K562 (cell line): ENCODE measurements at regions not wholly inside any gene's neighbourhood (a gene's known extent, or its start where the extent isn't known, plus 50 kb on each side); places are given as distances from the start of the nearest gene placed in this dataset.

ENCODE experiments used
- BRD9 ChIP-seq: fragments of 450-650 bp; IDR thresholded peaks from 2 replicates; pipeline ENCODE4 v1.6.1; 2018; ENCODE audit warnings: low read depth; ENCODE audit not compliant: partially characterized antibody
- ETV6 ChIP-seq, 3 experiments: fragments of 150-350 bp in 1 of 3; sonication (generic) in 1 of 3; formaldehyde crosslinking in 1 of 3; IDR thresholded peaks; 2 replicates each; pipeline versions ENCODE4 v1.6.1 to v1.8.0; 2014 to 2022; ENCODE audit warnings: borderline replicate concordance in 2 of 3, low read depth in 2 of 3, antibody characterized with exemption in 1 of 3, low read length in 1 of 3, mild to moderate bottlenecking in 1 of 3, missing genetic modification reagents in 1 of 3
- FOSL1 ChIP-seq: fragments of 200-800 bp; sonication (Bioruptor generic); conservative IDR thresholded peaks from 2 replicates; pipeline ENCODE4 v1.6.1; 2016; ENCODE audit warnings: missing genetic modification characterization, missing compliant biosample characterization
- HDAC3 ChIP-seq: fragments of 450-650 bp; IDR thresholded peaks from 2 replicates; pipeline ENCODE4 v1.6.1; 2018; ENCODE audit warnings: borderline replicate concordance, mild to moderate bottlenecking, moderate library complexity; ENCODE audit not compliant: partially characterized antibody
- HDAC6 ChIP-seq: IDR thresholded peaks from 2 replicates; pipeline ENCODE4 v1.6.1; 2012; ENCODE audit warnings: low read depth, mild to moderate bottlenecking, control low read depth, inconsistent platforms, low read length, moderate library complexity
- HEY1 ChIP-seq: fragments of 250-450 bp; sonication (Bioruptor Pico); IDR thresholded peaks from 2 replicates; pipeline ENCODE4 v1.5.0; 2020; ENCODE audit warnings: mild to moderate bottlenecking, moderate library complexity, borderline replicate concordance
- MAFF ChIP-seq: IDR thresholded peaks from 2 replicates; pipeline ENCODE4 v1.6.1; 2012; ENCODE audit warnings: low read length, improper control_type of control experiment
- MAFG ChIP-seq: fragments of 450-650 bp; conservative IDR thresholded peaks from 2 replicates; pipeline ENCODE4 v1.6.1; 2016; ENCODE audit warnings: missing genetic modification characterization, missing compliant biosample characterization
- MAFK ChIP-seq: IDR thresholded peaks from 2 replicates; pipeline ENCODE4 v1.6.1; 2011; ENCODE audit warnings: low read length, improper control_type of control experiment
- MCM5 ChIP-seq: fragments of 450-650 bp; IDR thresholded peaks from 2 replicates; pipeline ENCODE4 v1.6.1; 2016; ENCODE audit warnings: low read depth
- MEIS2 ChIP-seq: fragments of 450-650 bp; IDR thresholded peaks from 2 replicates; pipeline ENCODE4 v1.6.1; 2014; ENCODE audit warnings: mild to moderate bottlenecking; ENCODE audit not compliant: partially characterized antibody
- MYC ChIP-seq, 2 experiments: fragments of 250-450 bp in 1 of 2; sonication (Bioruptor Pico) in 1 of 2; IDR thresholded peaks; 2 replicates each; pipeline versions ENCODE4 v1.5.1 to v1.6.1; 2012 to 2021; ENCODE audit warnings: low read depth in 2 of 2, borderline replicate concordance in 1 of 2, improper control_type of control experiment in 1 of 2, low read length in 1 of 2, mild to moderate bottlenecking in 1 of 2, moderate library complexity in 1 of 2
- NFE2L1 ChIP-seq: fragments of 450-650 bp; IDR thresholded peaks from 2 replicates; pipeline ENCODE4 v1.6.1; 2016; ENCODE audit warnings: missing genetic modification characterization, low read depth, mild to moderate bottlenecking, missing compliant biosample characterization, moderate library complexity, borderline replicate concordance
- POLR3A ChIP-seq: IDR thresholded peaks from 2 replicates; pipeline ENCODE4 v1.6.1; 2011; ENCODE audit warnings: borderline replicate concordance, mild to moderate bottlenecking, moderate library complexity; ENCODE audit not compliant: insufficient read length, insufficient read depth; ENCODE audit errors: extremely low read depth
- PPARD ChIP-seq: fragments of 250-450 bp; sonication (Bioruptor Pico); IDR thresholded peaks from 2 replicates; pipeline ENCODE4 v1.8.0; 2022; ENCODE audit warnings: inconsistent platforms, mild to moderate bottlenecking, moderate library complexity
- RBM15 ChIP-seq: fragments of 200-400 bp; formaldehyde crosslinking; IDR thresholded peaks from 2 replicates; pipeline ENCODE4 v1.6.1; 2018; ENCODE audit warnings: mild to moderate bottlenecking, low read length, moderate library complexity; ENCODE audit not compliant: insufficient read depth
- SMAD2 ChIP-seq: fragments of 150-350 bp; IDR thresholded peaks from 2 replicates; pipeline ENCODE4 v1.6.1; 2014; ENCODE audit warnings: low read depth, mild to moderate bottlenecking, low read length
- SRSF9 ChIP-seq: fragments of 200-400 bp; formaldehyde crosslinking; IDR thresholded peaks from 2 replicates; pipeline ENCODE4 v1.6.1; 2017; ENCODE audit warnings: low read depth, low read length, borderline replicate concordance
- TAF15 ChIP-seq: fragments of 200-400 bp; formaldehyde crosslinking; IDR thresholded peaks from 2 replicates; pipeline ENCODE4 v1.6.1; 2017; ENCODE audit warnings: mild to moderate bottlenecking, low read depth, low read length, moderate library complexity
- TEAD2 ChIP-seq: fragments of 450-650 bp; IDR thresholded peaks from 2 replicates; pipeline ENCODE4 v1.6.1; 2016; ENCODE audit warnings: missing genetic modification characterization, control low read depth, missing compliant biosample characterization
- YY1 ChIP-seq, 3 experiments: IDR thresholded peaks; 2 replicates each; pipeline ENCODE4 v1.6.1; 2011; ENCODE audit warnings: low read length in 2 of 3, mild to moderate bottlenecking in 2 of 3, moderate library complexity in 2 of 3, borderline replicate concordance in 1 of 3, control low read depth in 1 of 3, low read depth in 1 of 3; ENCODE audit not compliant: insufficient read depth in 3 of 3, insufficient replicate concordance in 2 of 3, control insufficient read depth in 1 of 3, insufficient read length in 1 of 3; ENCODE audit errors: extremely low read depth in 1 of 3
- ZNF239 ChIP-seq: fragments of 250-450 bp; sonication (Bioruptor Pico); IDR thresholded peaks from 2 replicates; pipeline ENCODE4 v1.4.0; 2020; ENCODE audit warnings: mild to moderate bottlenecking
- ZNF445 ChIP-seq: fragments of 250-450 bp; sonication (Bioruptor Pico); IDR thresholded peaks from 2 replicates; pipeline ENCODE4 v1.4.0; 2020; ENCODE audit warnings: low read depth, mild to moderate bottlenecking, moderate library complexity
- ZZZ3 ChIP-seq: fragments of 450-650 bp; IDR thresholded peaks from 2 replicates; pipeline ENCODE4 v1.6.1; 2016; ENCODE audit warnings: antibody characterized with exemption, mild to moderate bottlenecking, moderate library complexity
- TF ChIP-seq, protein P1 (sequence below): fragments of 450-650 bp; formaldehyde crosslinking; IDR thresholded peaks from 2 replicates; pipeline ENCODE4 v1.4.0; 2020; ENCODE audit warnings: mild to moderate bottlenecking, moderate library complexity

DNA sequence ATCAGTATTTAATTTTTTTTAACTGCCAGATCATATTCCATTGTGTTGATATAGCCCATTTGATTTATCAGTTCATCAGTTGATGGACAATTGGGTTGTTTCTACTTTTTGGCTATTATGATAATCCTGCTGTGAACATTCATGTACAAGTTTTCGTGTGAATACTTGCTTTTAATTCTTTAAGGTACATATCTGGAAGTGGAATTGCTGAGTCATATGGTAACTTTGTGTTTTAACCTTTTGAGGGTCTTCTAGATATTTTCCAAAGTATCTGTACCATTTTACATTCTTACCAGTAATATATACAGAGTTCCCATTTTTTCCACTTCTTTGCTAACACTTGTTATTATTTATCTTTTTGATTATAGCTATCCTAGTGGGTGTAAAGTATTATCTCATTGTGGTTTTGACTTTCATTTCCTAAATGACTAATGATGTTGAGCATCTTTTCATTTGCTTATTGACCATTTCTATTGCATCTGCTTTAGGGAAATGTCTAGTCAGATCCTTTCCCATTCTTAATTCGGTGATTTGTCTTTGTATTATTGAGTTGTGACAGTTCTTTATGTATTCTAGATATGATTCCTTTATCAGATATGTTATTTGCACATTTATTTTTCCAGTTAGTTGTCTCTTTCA lies 75.2 kb upstream of the NUDT6 start (continued):
- TF ChIP-seq ETV6 (IDR thresholded peaks at IDR 0.05; ENCODE audit: borderline replicate concordance in 1 of 2, low read depth in 2 of 2, low read length in 1 of 2) = no peak
- no peak for TF ChIP-seq ETV6 (CRISPR knock-in tag; IDR thresholded peaks at IDR 0.05; ENCODE audit: borderline replicate concordance)
- no peak for TF ChIP-seq TEAD2 (tag)
- TF ChIP-seq MCM5 = no peak
- no peak for TF ChIP-seq ZZZ3
- no peak for TF ChIP-seq PPARD (CRISPR knock-in tag)
- TF ChIP-seq SRSF9 = no peak
- peak; percentile 40; the same call in 1 of the 2 replicates for TF ChIP-seq NFE2L1 (tag)
- TF ChIP-seq HDAC6 = no peak
- TF ChIP-seq MAFF = peak; percentile 57; the same call in 1 of the 2 replicates
- TF ChIP-seq FOSL1 (tag) = no peak
- TF ChIP-seq HEY1 = no peak
- peak; percentile 79 for TF ChIP-seq MAFG (tag)
- no peak for TF ChIP-seq ZNF239 (CRISPR knock-in tag)
- no peak for TF ChIP-seq YY1 (IDR thresholded peaks at IDR 0.05; ENCODE audit: borderline replicate concordance in 1 of 3, control insufficient read depth in 1 of 3, extremely low read depth in 1 of 3, insufficient read depth in 3 of 3, insufficient read length in 1 of 3, insufficient replicate concordance in 2 of 3, low read depth in 1 of 3, low read length in 2 of 3)
- no peak for TF ChIP-seq HDAC3
- TF ChIP-seq POLR3A = no peak
- no peak for TF ChIP-seq RBM15
- no peak for TF ChIP-seq MYC (IDR thresholded peaks at IDR 0.05; ENCODE audit: low read depth, low read length)
- no peak for TF ChIP-seq MYC (CRISPR knock-in tag; IDR thresholded peaks at IDR 0.05; ENCODE audit: borderline replicate concordance, low read depth)
- no peak for TF ChIP-seq ZNF445 (CRISPR knock-in tag)
- TF ChIP-seq MEIS2 = no peak
- TF ChIP-seq MAFK = peak; percentile 58; the same call in 1 of the 2 replicates
- TF ChIP-seq BRD9 = no peak
- no peak for TF ChIP-seq SMAD2
- TF ChIP-seq, protein P1, sequence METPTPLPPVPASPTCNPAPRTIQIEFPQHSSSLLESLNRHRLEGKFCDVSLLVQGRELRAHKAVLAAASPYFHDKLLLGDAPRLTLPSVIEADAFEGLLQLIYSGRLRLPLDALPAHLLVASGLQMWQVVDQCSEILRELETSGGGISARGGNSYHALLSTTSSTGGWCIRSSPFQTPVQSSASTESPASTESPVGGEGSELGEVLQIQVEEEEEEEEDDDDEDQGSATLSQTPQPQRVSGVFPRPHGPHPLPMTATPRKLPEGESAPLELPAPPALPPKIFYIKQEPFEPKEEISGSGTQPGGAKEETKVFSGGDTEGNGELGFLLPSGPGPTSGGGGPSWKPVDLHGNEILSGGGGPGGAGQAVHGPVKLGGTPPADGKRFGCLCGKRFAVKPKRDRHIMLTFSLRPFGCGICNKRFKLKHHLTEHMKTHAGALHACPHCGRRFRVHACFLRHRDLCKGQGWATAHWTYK = no peak
- TF ChIP-seq TAF15 = no peak
